HepG2 (cell line): ENCODE measurements at regions not wholly inside any gene's neighbourhood (a gene's known extent, or its start where the extent isn't known, plus 50 kb on each side); places are given as distances from the start of the nearest gene placed in this dataset.

Experiments used
- ATAC-seq: fragments of 200-7000 bp; cut with Tn5 transposase; 3 replicates; pipeline ENCODE4 v1.9.1; 2020; ENCODE audit warnings: mild to moderate bottlenecking, moderate library complexity
- BruUV-seq: library from RNA; stranded (reverse); fragments of 400-500 nt; replicated peaks from 2 replicates; lab custom pipeline; 2021; lab: Mats Ljungman, UMichigan
- CTCF ChIA-PET: fragments of 300-600 bp; formaldehyde crosslinking; extraction: SDS; loops from one replicate; lab custom pipeline; 2021; ENCODE audit warnings: low total read pairs, inconsistent platforms, low intra/inter-chr PET ratio; lab: Yijun Ruan, JAX
- POLR2A ChIA-PET: fragments of 350-600 bp; sonication (Branson Sonifier 250); formaldehyde crosslinking; loops from one replicate; lab custom pipeline; 2020; ENCODE audit warnings: antibody characterized with exemption, inconsistent platforms; lab: Yijun Ruan, JAX
- DNase-seq: peaks from one replicate; pipeline ENCODE4 v3.0.0-alpha.2; 2015; ENCODE audit warnings: low spot score
- FAIRE-seq: peaks from 3 replicates; lab custom pipeline; 2011; peaks lifted over from hg19 to GRCh38; lab: Jason Lieb, UNC
- H2AFZ ChIP-seq: one replicate; pipeline ENCODE4 v1.6.1; 2011; ENCODE audit warnings: low read length, inconsistent platforms
- H3K27ac ChIP-seq: fragments of 300-600 bp; 3 replicates; pipeline ENCODE4 v1.8.0; 2011; ENCODE audit warnings: mixed run types, mild to moderate bottlenecking, mixed read lengths, low read length, inconsistent platforms; ENCODE audit not compliant: insufficient read depth; ENCODE audit errors: extremely low read length
- H3K27me3 ChIP-seq, 2 experiments: fragments of 200-600 bp in 1 of 2; 2 replicates in 1 of 2; 3 replicates in 1 of 2; pipeline versions ENCODE4 v1.6.0 to v1.8.0; 2011; ENCODE audit warnings: low read length in 2 of 2, mild to moderate bottlenecking in 2 of 2, moderate library complexity in 2 of 2, inconsistent platforms in 1 of 2; ENCODE audit not compliant: insufficient read depth in 2 of 2, control insufficient read depth in 1 of 2
- H3K36me3 ChIP-seq, 2 experiments: fragments of 200-600 bp in 1 of 2; replicated peaks in 1 of 2; 2 replicates in 1 of 2; 3 replicates in 1 of 2; pipeline versions ENCODE4 v1.5.1 to v1.8.0; 2011; ENCODE audit warnings: low read length in 2 of 2, inconsistent platforms in 1 of 2; ENCODE audit not compliant: insufficient read depth in 2 of 2, control insufficient read depth in 1 of 2
- H3K4me1 ChIP-seq: 2 replicates; pipeline ENCODE4 v1.5.1; 2012; ENCODE audit warnings: low read length, inconsistent platforms; ENCODE audit not compliant: insufficient read depth
- H3K4me2 ChIP-seq: 2 replicates; pipeline ENCODE4 v1.6.0; 2011; ENCODE audit warnings: low read depth, low read length, inconsistent platforms
- H3K4me3 ChIP-seq, 3 experiments: fragments of 200-600 bp in 1 of 3; sonication (generic), shearing (Covaris generic) in 1 of 3; replicated peaks in 1 of 3; 2 replicates each; pipeline ENCODE4 v1.5.1; 2011 to 2016; ENCODE audit warnings: low read length in 3 of 3, inconsistent platforms in 2 of 3, low read depth in 2 of 3, mild to moderate bottlenecking in 2 of 3, control low read depth in 1 of 3, mixed read lengths in 1 of 3; ENCODE audit not compliant: insufficient read depth in 1 of 3
- H3K79me2 ChIP-seq: one replicate; pipeline ENCODE4 v1.6.1; 2011; ENCODE audit warnings: low read length, inconsistent platforms; ENCODE audit not compliant: insufficient read depth
- H3K9ac ChIP-seq: 2 replicates; pipeline ENCODE4 v1.6.0; 2011; ENCODE audit warnings: mild to moderate bottlenecking, low read depth, low read length, inconsistent platforms; ENCODE audit not compliant: insufficient read depth
- H3K9me3 ChIP-seq: 2 replicates; pipeline ENCODE4 v1.5.1; 2012; ENCODE audit warnings: mild to moderate bottlenecking, low read length
- H4K20me1 ChIP-seq: 2 replicates; pipeline ENCODE4 v1.6.0; 2011; ENCODE audit warnings: inconsistent platforms, mild to moderate bottlenecking, low read length, moderate library complexity; ENCODE audit not compliant: insufficient read depth
- TFAP4 ChIP-seq: sonication (generic); IDR thresholded peaks from 2 replicates; pipeline ENCODE4 v1.6.1; 2016; ENCODE audit warnings: low read depth, borderline replicate concordance
- TGIF2 ChIP-seq: IDR thresholded peaks from 2 replicates; pipeline ENCODE4 v1.6.1; 2016; ENCODE audit warnings: control low read depth, missing compliant biosample characterization
- ZFP36L1 ChIP-seq: sonication (generic); formaldehyde crosslinking; IDR thresholded peaks from 2 replicates; pipeline ENCODE4 v1.8.0; 2022; ENCODE audit warnings: mild to moderate bottlenecking, missing genetic modification reagents, moderate library complexity
- ZKSCAN1 ChIP-seq: fragments of 150-350 bp; IDR thresholded peaks from 2 replicates; pipeline ENCODE4 v1.6.1; 2014; ENCODE audit warnings: low read length
- ZNF280D ChIP-seq: sonication (generic); formaldehyde crosslinking; IDR thresholded peaks from 2 replicates; pipeline ENCODE4 v1.5.1; 2020; ENCODE audit warnings: mild to moderate bottlenecking, missing genetic modification reagents
- ZNF329 ChIP-seq: sonication (generic); formaldehyde crosslinking; IDR thresholded peaks from 2 replicates; pipeline ENCODE4 v1.9.0; 2021; ENCODE audit warnings: low read depth, mild to moderate bottlenecking, missing genetic modification reagents
- ZNF547 ChIP-seq: sonication (generic); formaldehyde crosslinking; IDR thresholded peaks from 2 replicates; pipeline ENCODE4 v1.5.1; 2020; ENCODE audit warnings: mild to moderate bottlenecking, missing genetic modification reagents
- ZNF556 ChIP-seq: sonication (generic); formaldehyde crosslinking; IDR thresholded peaks from 2 replicates; pipeline ENCODE4 v1.4.0; 2020; ENCODE audit warnings: mild to moderate bottlenecking, missing genetic modification reagents, borderline replicate concordance
- ZNF724P ChIP-seq: sonication (generic); formaldehyde crosslinking; IDR thresholded peaks from 2 replicates; pipeline ENCODE4 v1.8.0; 2022; ENCODE audit warnings: missing genetic modification reagents, borderline replicate concordance
- ZNF850 ChIP-seq: sonication (generic); formaldehyde crosslinking; conservative IDR thresholded peaks from 2 replicates; pipeline ENCODE4 v1.9.0; 2021; ENCODE audit warnings: mild to moderate bottlenecking, missing genetic modification reagents
- ZSCAN30 ChIP-seq: sonication (generic); formaldehyde crosslinking; IDR thresholded peaks from 2 replicates; pipeline ENCODE4 v1.5.0; 2020; ENCODE audit warnings: mild to moderate bottlenecking, missing genetic modification reagents
- WGBS: methylation state at CpG from one replicate; pipeline ENCODE4 v1.1.6; 2017; ENCODE audit warnings: low lambda C conversion rate; 5-methylcytosine and 5-hydroxymethylcytosine counted together
- in situ Hi-C: cut with HindIII; loops from 2 replicates; pipeline ENCODE4 v1.10.0; 2017; ENCODE audit warnings: low pct_unique_long_range_greater_than_20kb; ENCODE audit not compliant: extremely low pct_ligation_motif_present
- intact Hi-C: fragments of 100-400 bp; cut with micrococcal nuclease; formaldehyde crosslinking; loops from one replicate; pipeline ENCODE4 v1.10.0; 2022; ENCODE audit not compliant: unreplicated experiment

GRCh38 chr5:92912283-92912682, 668.7 kb downstream of the NR2F1-AS1 start:
- Histone ChIP-seq H3K4me3 (no peak overlapping the region), H3K9ac (no peak overlapping the region), H3K79me2 (no peaks in the 10 kb centered on the region), H3K36me3 (no peaks in the 10 kb centered on the region), H3K4me2 (no peak overlapping the region), H2AFZ (no peak overlapping the region), H3K4me1 (peaks cover 69% of the 10 kb centered on the region), H4K20me1 (no peaks in the 10 kb centered on the region), H3K9me3 (no peaks in the 10 kb centered on the region), H3K27ac (no peak overlapping the region), H3K27me3 (no peaks in the 10 kb centered on the region)
- FAIRE-seq (no peak), DNase-seq (no peak), ATAC-seq (no peak)
- CTCF ChIA-PET = no interaction called here
- intact Hi-C loops (no loop called here), in situ Hi-C loops (no loop called here)
- BruUV-seq = no TSS peak
- TF ChIP-seq TGIF2 (CRISPR knock-in tag) (no peak), ZNF850 (CRISPR knock-in tag) (no peak), ZFP36L1 (CRISPR knock-in tag) (no peak), ZKSCAN1 (no peak), TFAP4 (no peak), ZSCAN30 (CRISPR knock-in tag) (no peak), ZNF724P (CRISPR knock-in tag) (no peak), ZNF547 (CRISPR knock-in tag) (no peak), ZNF280D (CRISPR knock-in tag) (no peak), ZNF556 (CRISPR knock-in tag) (no peak), ZNF329 (CRISPR knock-in tag) (no peak)
- POLR2A ChIA-PET = interaction anchor here (0.9 kb wide), 1 partner anchor 670 kb away, joined by 3 read pairs; the partner anchor contains the start of gene NR2F1
- 96% methylated on average over 1 of the region's 1 CpG for WGBS
